ENCODE measurements at regions not wholly inside any gene's neighbourhood (a gene's known extent, or its start where the extent isn't known, plus 50 kb on each side); places are given as distances from the start of the nearest gene placed in this dataset.

- Mint-ChIP-seq H3K9me3 (no peaks in the 10 kb centered on the region), H3K27me3 (no peaks in the 10 kb centered on the region), H3K36me3 (no peaks in the 10 kb centered on the region), H3K4me1 (no peaks in the 10 kb centered on the region), H3K27ac (no peak overlapping the region), H3K4me3 (no peak overlapping the region)
Observed at GRCh38 chr3:34547297-34547920, 749.0 kb downstream of the PDCD6IP start.

- H3K4me3 Mint-ChIP-seq = no peak overlapping the region
- no peaks in the 10 kb centered on the region for H3K27me3 Mint-ChIP-seq
- H3K4me1 Mint-ChIP-seq = no peaks in the 10 kb centered on the region
- peaks cover 20% of the 10 kb centered on the region for H3K9me3 Mint-ChIP-seq
- H3K36me3 Mint-ChIP-seq = no peaks in the 10 kb centered on the region
- H3K27ac Mint-ChIP-seq = no peak overlapping the region
Observed at GRCh38 chr3:34567266-34567665, 768.8 kb downstream of the PDCD6IP start.

- Mint-ChIP-seq H3K27me3 (no peaks in the 10 kb centered on the region), H3K36me3 (no peaks in the 10 kb centered on the region), H3K9me3 (peaks cover 18% of the 10 kb centered on the region), H3K4me3 (no peak overlapping the region), H3K27ac (no peak overlapping the region), H3K4me1 (no peaks in the 10 kb centered on the region)
Observed at GRCh38 chr3:34568766-34569165, 770.3 kb downstream of the PDCD6IP start.

- Mint-ChIP-seq H3K4me1 (no peaks in the 10 kb centered on the region), H3K27ac (no peak overlapping the region), H3K9me3 (peaks cover 12% of the 10 kb centered on the region), H3K36me3 (no peaks in the 10 kb centered on the region), H3K4me3 (no peak overlapping the region), H3K27me3 (no peaks in the 10 kb centered on the region)
Observed at GRCh38 chr3:34569437-34569836, 771.0 kb downstream of the PDCD6IP start.

- Mint-ChIP-seq H3K27me3 (no peaks in the 10 kb centered on the region), H3K27ac (no peak overlapping the region), H3K4me1 (no peaks in the 10 kb centered on the region), H3K36me3 (no peaks in the 10 kb centered on the region), H3K4me3 (no peak overlapping the region), H3K9me3 (peaks cover 2% of the 10 kb centered on the region)
Observed at GRCh38 chr3:34570916-34571705, 772.7 kb downstream of the PDCD6IP start.

GRCh38 chr3:34571714-34572113 is 773.3 kb downstream of the PDCD6IP start:
- Mint-ChIP-seq H3K4me3 (no peak overlapping the region), H3K27ac (no peak overlapping the region), H3K9me3 (no peaks in the 10 kb centered on the region), H3K4me1 (no peaks in the 10 kb centered on the region), H3K36me3 (no peaks in the 10 kb centered on the region), H3K27me3 (no peaks in the 10 kb centered on the region)

- no peaks in the 10 kb centered on the region for H3K4me1 Mint-ChIP-seq
- no peaks in the 10 kb centered on the region for H3K27me3 Mint-ChIP-seq
- H3K9me3 Mint-ChIP-seq = no peaks in the 10 kb centered on the region
- H3K4me3 Mint-ChIP-seq = no peak overlapping the region
- no peaks in the 10 kb centered on the region for H3K36me3 Mint-ChIP-seq
- H3K27ac Mint-ChIP-seq = no peak overlapping the region
Observed at GRCh38 chr3:34575776-34576175, 777.3 kb downstream of the PDCD6IP start.

GRCh38 chr3:34582055-34582454 is 783.6 kb downstream of the PDCD6IP start:
- no peak overlapping the region for H3K27ac Mint-ChIP-seq
- H3K27me3 Mint-ChIP-seq = no peaks in the 10 kb centered on the region
- H3K4me1 Mint-ChIP-seq = no peaks in the 10 kb centered on the region
- H3K36me3 Mint-ChIP-seq = no peaks in the 10 kb centered on the region
- H3K9me3 Mint-ChIP-seq = peaks cover 1% of the 10 kb centered on the region
- no peak overlapping the region for H3K4me3 Mint-ChIP-seq

- H3K27me3 Mint-ChIP-seq = no peaks in the 10 kb centered on the region
- H3K27ac Mint-ChIP-seq = no peak overlapping the region
- H3K9me3 Mint-ChIP-seq = peaks cover 9% of the 10 kb centered on the region
- H3K36me3 Mint-ChIP-seq = no peaks in the 10 kb centered on the region
- no peaks in the 10 kb centered on the region for H3K4me1 Mint-ChIP-seq
- no peak overlapping the region for H3K4me3 Mint-ChIP-seq
Observed at GRCh38 chr3:34583451-34583850, 785.0 kb downstream of the PDCD6IP start.

- Mint-ChIP-seq H3K4me1 (no peaks in the 10 kb centered on the region), H3K36me3 (no peaks in the 10 kb centered on the region), H3K27ac (no peak overlapping the region), H3K27me3 (no peaks in the 10 kb centered on the region), H3K4me3 (no peak overlapping the region), H3K9me3 (peaks cover 16% of the 10 kb centered on the region)
Observed at GRCh38 chr3:34584971-34585370, 786.5 kb downstream of the PDCD6IP start.

GRCh38 chr3:34599595-34599994 is 801.2 kb downstream of the PDCD6IP start:
- no peak overlapping the region for H3K27ac Mint-ChIP-seq
- H3K4me3 Mint-ChIP-seq = no peak overlapping the region
- peaks cover 5% of the 10 kb centered on the region for H3K9me3 Mint-ChIP-seq
- no peaks in the 10 kb centered on the region for H3K36me3 Mint-ChIP-seq
- no peaks in the 10 kb centered on the region for H3K4me1 Mint-ChIP-seq
- H3K27me3 Mint-ChIP-seq = no peaks in the 10 kb centered on the region

GRCh38 chr3:34619990-34620389 is 821.6 kb downstream of the PDCD6IP start:
- Mint-ChIP-seq H3K4me1 (no peaks in the 10 kb centered on the region), H3K27ac (no peak overlapping the region), H3K4me3 (no peak overlapping the region), H3K27me3 (no peaks in the 10 kb centered on the region), H3K36me3 (no peaks in the 10 kb centered on the region), H3K9me3 (peaks cover 25% of the 10 kb centered on the region)

GRCh38 chr3:34626699-34627098 is 828.3 kb downstream of the PDCD6IP start:
- no peaks in the 10 kb centered on the region for H3K27me3 Mint-ChIP-seq
- peaks cover 18% of the 10 kb centered on the region for H3K9me3 Mint-ChIP-seq
- H3K4me1 Mint-ChIP-seq = no peaks in the 10 kb centered on the region
- no peak overlapping the region for H3K4me3 Mint-ChIP-seq
- H3K27ac Mint-ChIP-seq = no peak overlapping the region
- no peaks in the 10 kb centered on the region for H3K36me3 Mint-ChIP-seq

GRCh38 chr3:34634939-34635338 is 836.5 kb downstream of the PDCD6IP start:
- Mint-ChIP-seq H3K4me3 (no peak overlapping the region), H3K27me3 (no peaks in the 10 kb centered on the region), H3K36me3 (no peaks in the 10 kb centered on the region), H3K9me3 (peaks cover 9% of the 10 kb centered on the region), H3K4me1 (no peaks in the 10 kb centered on the region), H3K27ac (no peak overlapping the region)

- Mint-ChIP-seq H3K4me3 (no peak overlapping the region), H3K36me3 (no peaks in the 10 kb centered on the region), H3K4me1 (no peaks in the 10 kb centered on the region), H3K27ac (no peak overlapping the region), H3K9me3 (peaks cover 9% of the 10 kb centered on the region), H3K27me3 (no peaks in the 10 kb centered on the region)
Observed at GRCh38 chr3:34635352-34635850, 837.0 kb downstream of the PDCD6IP start.

GRCh38 chr3:34646911-34647460 is 848.6 kb downstream of the PDCD6IP start:
- Mint-ChIP-seq H3K4me3 (no peak overlapping the region), H3K4me1 (no peaks in the 10 kb centered on the region), H3K27ac (no peak overlapping the region), H3K9me3 (peaks cover 4% of the 10 kb centered on the region), H3K27me3 (no peaks in the 10 kb centered on the region), H3K36me3 (no peaks in the 10 kb centered on the region)

Measured in activated naive CD4-positive, alpha-beta T cell treated with anti-CD3 and anti-CD28 coated beads, Interleukin-2, amount 50 U/mL, for 24 hours (primary cell).